Stomach (tissue), 8 donors: ENCODE measurements at regions not wholly inside any gene's neighbourhood (a gene's known extent, or its start where the extent isn't known, plus 50 kb on each side); places are given as distances from the start of the nearest gene placed in this dataset.

Experiments
- DNase-seq, 2 donors: peaks; one replicate each; pipeline versions ENCODE4 v3.0.0 to v3.0.0-alpha.2; 2013 to 2019
- H3K27ac ChIP-seq, 5 donors: fragments of 200-600 bp in 4 of 5; sonication (generic) in 4 of 5; one replicate each; pipeline ENCODE4 v1.5.1; 2013 to 2019; ENCODE audit warnings: mild to moderate bottlenecking in 1 of 5, moderate library complexity in 1 of 5
- H3K27me3 ChIP-seq, 3 donors: fragments of 200-600 bp; sonication (generic); one replicate each; pipeline ENCODE4 v1.5.1; 2017 to 2019; ENCODE audit warnings: mixed run types in 1 of 3
- H3K36me3 ChIP-seq, 4 donors: fragments of 200-600 bp; sonication (generic); 1 replicate in 3 of 4; 2 replicates in 1 of 4; pipeline ENCODE4 v1.5.1; 2016 to 2019
- H3K4me1 ChIP-seq, 4 donors: fragments of 200-600 bp; sonication (generic); one replicate each; pipeline ENCODE4 v1.5.1; 2016 to 2019
- H3K4me3 ChIP-seq, 4 donors: fragments of 200-600 bp; sonication (generic) in 3 of 4; one replicate each; pipeline ENCODE4 v1.5.1; 2016 to 2019; ENCODE audit warnings: mild to moderate bottlenecking in 1 of 4
- H3K9me3 ChIP-seq, 4 donors: fragments of 200-600 bp; sonication (generic); one replicate each; pipeline ENCODE4 v1.5.1; 2016 to 2019
- EP300 ChIP-seq: sonication (generic); formaldehyde crosslinking; IDR thresholded peaks from one replicate; pipeline ENCODE4 v1.6.1; 2017; ENCODE audit warnings: antibody characterized with exemption
- POLR2A ChIP-seq, 4 donors: fragments of 450-650 bp; IDR thresholded peaks; one replicate each; pipeline ENCODE4 v1.6.1; 2016; ENCODE audit warnings: antibody characterized with exemption in 4 of 4, control low read depth in 2 of 4, mild to moderate bottlenecking in 1 of 4, moderate library complexity in 1 of 4
- POLR2AphosphoS5 ChIP-seq, 3 donors: sonication (generic); formaldehyde crosslinking; IDR thresholded peaks; one replicate each; pipeline ENCODE4 v1.6.1; 2016; ENCODE audit warnings: antibody characterized with exemption in 3 of 3
- WGBS, 5 donors: extraction: QIAGEN DNeasy Blood & Tissue Kit in 3 of 5; methylation state at CpG; one replicate each; pipeline versions ENCODE4 v1.1.5 to v1.1.7; 2013 to 2018; 5-methylcytosine and 5-hydroxymethylcytosine counted together
- intact Hi-C: fragments of 100-400 bp; cut with DNase I; formaldehyde crosslinking; loops from one replicate; pipeline ENCODE4 v1.15.1; 2023; ENCODE audit warnings: low total_unique reads
- TF ChIP-seq, protein P1 (sequence below), 7 experiments: fragments of 450-650 bp in 4 of 7; fragments of 200-600 bp in 3 of 7; sonication (generic) in 3 of 7; IDR thresholded peaks; one replicate each; pipeline ENCODE4 v1.5.1; 2016 to 2019; ENCODE audit warnings: antibody characterized with exemption in 7 of 7, control low read depth in 2 of 7, mild to moderate bottlenecking in 1 of 7
- donor health status: healthy with polysubstance abuse.
- donor health status: Bipolar disorder and iron deficiency.
- donor health status: healthy.

DNA sequence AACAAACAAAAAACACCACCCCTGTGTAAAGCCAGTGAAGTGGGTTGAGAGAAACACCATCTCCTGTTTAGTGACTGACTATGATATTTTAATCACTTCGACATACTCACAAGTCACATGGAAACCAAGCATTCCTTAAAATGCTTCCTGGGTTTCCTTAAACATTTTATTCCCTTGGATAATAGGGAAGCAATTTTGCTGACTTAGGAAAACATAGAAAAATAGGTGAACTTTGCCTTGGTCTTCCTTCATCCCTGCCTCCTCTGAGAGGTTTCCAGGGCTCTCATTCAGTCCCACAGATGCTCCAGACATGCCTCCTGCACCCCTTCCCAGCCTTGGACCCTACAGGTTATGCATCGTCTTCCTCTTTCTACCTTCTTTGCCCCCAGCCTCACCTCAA lies 122.6 kb upstream of the SERPINE2 start:
- Histone ChIP-seq H3K4me1 (no peaks in the 10 kb centered on the region), H3K9me3 (no peaks in the 10 kb centered on the region), H3K4me3 (no peak overlapping the region), H3K36me3 (no peaks in the 10 kb centered on the region), H3K27ac (no peak overlapping the region), H3K27me3 (no peaks in the 10 kb centered on the region)
- no peak for TF ChIP-seq POLR2A (IDR thresholded peaks at IDR 0.05)
- TF ChIP-seq POLR2AphosphoS5 (IDR thresholded peaks at IDR 0.05) = no peak
- TF ChIP-seq EP300 = no peak
- TF ChIP-seq, protein P1, sequence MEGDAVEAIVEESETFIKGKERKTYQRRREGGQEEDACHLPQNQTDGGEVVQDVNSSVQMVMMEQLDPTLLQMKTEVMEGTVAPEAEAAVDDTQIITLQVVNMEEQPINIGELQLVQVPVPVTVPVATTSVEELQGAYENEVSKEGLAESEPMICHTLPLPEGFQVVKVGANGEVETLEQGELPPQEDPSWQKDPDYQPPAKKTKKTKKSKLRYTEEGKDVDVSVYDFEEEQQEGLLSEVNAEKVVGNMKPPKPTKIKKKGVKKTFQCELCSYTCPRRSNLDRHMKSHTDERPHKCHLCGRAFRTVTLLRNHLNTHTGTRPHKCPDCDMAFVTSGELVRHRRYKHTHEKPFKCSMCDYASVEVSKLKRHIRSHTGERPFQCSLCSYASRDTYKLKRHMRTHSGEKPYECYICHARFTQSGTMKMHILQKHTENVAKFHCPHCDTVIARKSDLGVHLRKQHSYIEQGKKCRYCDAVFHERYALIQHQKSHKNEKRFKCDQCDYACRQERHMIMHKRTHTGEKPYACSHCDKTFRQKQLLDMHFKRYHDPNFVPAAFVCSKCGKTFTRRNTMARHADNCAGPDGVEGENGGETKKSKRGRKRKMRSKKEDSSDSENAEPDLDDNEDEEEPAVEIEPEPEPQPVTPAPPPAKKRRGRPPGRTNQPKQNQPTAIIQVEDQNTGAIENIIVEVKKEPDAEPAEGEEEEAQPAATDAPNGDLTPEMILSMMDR (IDR thresholded peaks at IDR 0.05) = no peak
- no peak for DNase-seq
- intact Hi-C loops = no loop called here
- WGBS, 5 donors = 81 to 89% (median 88%) methylated on average over 2 of the region's 2 CpGs

DNA sequence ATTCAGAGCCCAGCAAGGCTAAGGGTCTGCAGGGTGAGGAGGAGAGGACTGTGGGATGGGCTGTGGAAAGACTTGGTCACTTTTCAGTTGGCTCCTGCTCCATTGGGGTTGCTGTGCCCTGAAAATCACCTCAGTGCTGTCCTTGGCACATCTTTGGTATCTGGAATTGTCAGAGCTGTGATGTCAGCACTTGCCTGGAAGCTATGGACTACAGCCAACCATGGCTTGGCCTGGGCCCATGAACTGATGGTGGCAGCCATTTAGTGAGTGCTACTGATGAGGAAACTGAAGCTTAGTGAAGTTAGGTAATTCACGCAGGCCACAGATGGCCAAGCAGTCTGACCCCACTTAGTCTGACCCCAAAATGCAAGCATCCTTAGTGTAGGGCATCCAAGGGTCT lies 121.8 kb upstream of the SERPINE2 start:
- no peak overlapping the region for H3K27ac ChIP-seq
- intact Hi-C loops = no loop called here
- no peaks in the 10 kb centered on the region for H3K36me3 ChIP-seq
- no peak for DNase-seq
- H3K4me3 ChIP-seq = no peak overlapping the region
- H3K4me1 ChIP-seq = no peaks in the 10 kb centered on the region
- no peaks in the 10 kb centered on the region for H3K27me3 ChIP-seq
- TF ChIP-seq EP300 = no peak
- TF ChIP-seq, protein P1 (IDR thresholded peaks at IDR 0.05) = no peak
- 77 to 91% (median 81%) methylated on average over 1 of the region's 1 CpG for WGBS, 5 donors
- H3K9me3 ChIP-seq = no peaks in the 10 kb centered on the region

DNA sequence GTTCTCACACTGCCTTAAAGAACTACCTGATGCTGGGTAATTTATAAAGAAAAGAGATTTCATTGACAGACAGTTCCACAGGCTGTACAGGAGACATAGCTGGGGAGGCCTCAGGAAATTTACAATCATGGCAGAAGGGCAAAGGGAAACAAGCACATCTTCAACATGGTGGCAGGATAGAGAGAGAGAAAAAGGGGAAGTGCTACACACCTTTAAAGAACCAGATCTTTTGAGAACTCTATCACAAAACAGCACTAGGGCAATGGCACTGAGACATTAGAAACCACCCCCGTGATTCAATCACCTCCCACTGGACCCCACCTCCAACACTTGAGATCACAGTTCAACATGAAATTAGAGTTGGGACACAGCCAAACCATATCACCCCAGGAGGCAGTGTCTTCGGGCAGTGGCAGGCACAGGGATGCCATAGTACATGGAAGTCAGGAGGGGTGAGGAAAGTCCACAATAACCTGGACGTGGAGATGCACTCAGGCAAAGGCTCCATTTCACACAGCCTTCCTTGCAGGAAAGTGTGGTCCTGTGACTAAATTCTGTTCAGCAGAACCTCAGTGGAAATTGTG lies 120.4 kb upstream of the SERPINE2 start:
- Histone ChIP-seq H3K4me3 (no peak overlapping the region), H3K27ac (no peak overlapping the region), H3K27me3 (no peaks in the 10 kb centered on the region), H3K9me3 (no peaks in the 10 kb centered on the region), H3K4me1 (no peaks in the 10 kb centered on the region), H3K36me3 (no peaks in the 10 kb centered on the region)
- WGBS, 5 donors = 69 to 89% (median 81%) methylated on average over 3 of the region's 3 CpGs
- no peak for DNase-seq
- TF ChIP-seq EP300 = no peak
- no peak for TF ChIP-seq POLR2AphosphoS5 (IDR thresholded peaks at IDR 0.05)
- no peak for TF ChIP-seq POLR2A (IDR thresholded peaks at IDR 0.05)
- TF ChIP-seq, protein P1 (IDR thresholded peaks at IDR 0.05) = no peak
- intact Hi-C loops = no loop called here

DNA sequence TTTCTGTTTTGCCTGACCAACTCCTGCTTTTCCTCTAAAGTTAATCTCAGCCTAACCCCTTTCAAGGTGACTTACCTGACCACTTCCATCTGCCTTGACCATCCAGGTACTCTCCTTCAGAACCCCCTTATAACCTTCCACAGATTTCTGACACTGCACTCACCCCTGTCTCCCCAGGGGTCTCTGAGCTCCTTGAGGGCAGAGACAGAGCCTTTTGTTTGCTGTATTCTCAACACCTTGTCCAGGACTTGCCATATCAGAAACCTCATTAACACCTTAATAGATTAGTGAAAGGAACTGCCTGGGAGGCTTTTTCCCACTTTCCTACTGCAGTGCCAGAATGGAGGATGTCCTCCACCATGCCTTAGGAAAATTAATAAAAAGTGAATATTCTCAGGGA lies 119.7 kb upstream of the SERPINE2 start:
- Histone ChIP-seq H3K27me3 (no peaks in the 10 kb centered on the region), H3K4me3 (no peak overlapping the region), H3K27ac (no peak overlapping the region), H3K9me3 (no peaks in the 10 kb centered on the region), H3K36me3 (no peaks in the 10 kb centered on the region), H3K4me1 (no peaks in the 10 kb centered on the region)
- no peak for TF ChIP-seq POLR2AphosphoS5 (IDR thresholded peaks at IDR 0.05)
- TF ChIP-seq EP300 = no peak
- intact Hi-C loops = no loop called here
- DNase-seq = no peak

DNA sequence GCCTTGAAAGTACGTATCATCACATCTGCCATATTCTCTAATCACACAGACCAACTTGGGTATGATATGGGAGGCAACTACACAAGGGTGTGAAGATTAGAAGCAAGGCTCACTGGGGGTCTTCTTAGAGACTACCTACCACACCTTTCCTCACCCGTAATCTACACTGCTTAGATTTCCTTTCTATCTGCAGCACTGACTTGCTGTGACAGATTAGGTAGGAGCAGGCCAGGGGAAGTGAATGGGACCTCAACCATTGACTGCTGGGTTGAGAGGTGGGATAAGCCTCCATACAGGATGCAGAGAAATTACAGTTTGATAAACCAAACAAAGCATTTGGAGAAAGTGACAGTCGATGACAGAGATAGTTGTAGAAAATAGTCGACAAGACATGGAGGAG lies 119.0 kb upstream of the SERPINE2 start:
- no peaks in the 10 kb centered on the region for H3K4me1 ChIP-seq
- WGBS, 5 donors = 80 to 93% (median 85%) methylated on average over 4 of the region's 4 CpGs
- no peak for DNase-seq
- H3K27me3 ChIP-seq = no peaks in the 10 kb centered on the region
- no peak overlapping the region for H3K27ac ChIP-seq
- no peaks in the 10 kb centered on the region for H3K9me3 ChIP-seq
- intact Hi-C loops = no loop called here
- TF ChIP-seq POLR2AphosphoS5 (IDR thresholded peaks at IDR 0.05) (no peak), EP300 (no peak), POLR2A (IDR thresholded peaks at IDR 0.05) (no peak)
- TF ChIP-seq, protein P1 (IDR thresholded peaks at IDR 0.05) = no peak
- H3K36me3 ChIP-seq = no peaks in the 10 kb centered on the region
- H3K4me3 ChIP-seq = no peak overlapping the region
